GM19351 (cell line): ENCODE measurements at regions not wholly inside any gene's neighbourhood (a gene's known extent, or its start where the extent isn't known, plus 50 kb on each side); places are given as distances from the start of the nearest gene placed in this dataset.

Source experiments
- ATAC-seq: cut with Tn5 transposase; IDR thresholded peaks from one replicate; pipeline ENCODE4 v1.9.1; 2021; ENCODE audit warnings: mild to moderate bottlenecking, moderate library complexity; ENCODE audit not compliant: unreplicated experiment

- ATAC-seq: no peak
These were observed 231.2 kb upstream of the SGCD start for GRCh38 chr5:156095709-156096241.

DNA sequence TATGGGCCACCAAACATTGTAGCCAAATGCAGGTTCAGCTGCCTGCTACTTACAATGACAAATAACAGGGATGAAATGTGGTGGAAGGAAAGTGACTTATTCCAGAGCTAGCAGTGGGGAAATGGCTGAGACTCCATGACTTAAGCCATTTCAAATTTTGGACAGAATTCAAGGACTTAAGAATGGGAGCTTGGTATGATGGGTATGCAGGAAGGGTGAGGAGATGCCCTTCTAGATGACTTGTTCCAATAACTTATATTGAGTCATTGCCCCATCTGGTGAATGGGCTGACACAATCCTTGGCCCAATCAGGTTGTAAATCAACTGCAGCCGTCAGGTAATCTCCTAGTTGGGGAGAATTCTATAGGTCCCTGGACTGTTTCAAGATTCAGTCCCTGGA is 230.7 kb upstream of the SGCD start:
- no peak for ATAC-seq

- ATAC-seq: no peak
These were observed 223.6 kb upstream of the SGCD start for GRCh38 chr5:156103155-156103885.

DNA sequence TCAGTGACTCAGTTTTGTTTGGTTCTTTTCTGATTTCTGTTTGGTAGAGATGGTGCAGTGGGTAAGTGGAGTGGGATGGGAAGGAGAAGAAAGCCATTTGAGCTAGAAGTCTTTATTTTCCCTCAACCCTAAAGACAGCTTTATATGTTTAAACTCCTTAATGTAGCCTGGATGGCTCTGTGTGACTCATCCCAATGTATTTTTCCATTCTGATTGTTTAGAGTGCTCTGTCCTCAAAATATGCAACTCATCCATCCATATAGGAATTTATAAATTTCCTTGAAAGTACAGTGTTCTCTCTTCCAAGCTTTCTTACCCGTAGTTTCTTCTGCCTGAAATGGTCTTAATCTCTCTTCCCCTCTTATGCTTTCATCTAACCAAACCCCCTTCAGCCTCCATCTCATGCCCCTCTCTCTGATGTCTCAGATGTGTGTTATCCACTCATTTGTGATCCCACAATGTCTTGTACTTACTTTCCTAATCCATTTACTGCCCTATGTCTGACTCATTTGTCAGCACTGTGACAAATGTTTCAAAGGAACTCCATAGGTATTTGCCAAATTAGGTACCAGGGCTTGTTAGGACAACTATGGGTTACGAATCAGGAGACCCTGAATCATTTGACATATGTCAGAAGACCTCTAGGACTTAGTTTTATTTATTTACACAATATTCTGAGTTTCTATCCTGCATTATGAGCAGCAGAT is 217.5 kb upstream of the SGCD start:
- no peak for ATAC-seq

DNA sequence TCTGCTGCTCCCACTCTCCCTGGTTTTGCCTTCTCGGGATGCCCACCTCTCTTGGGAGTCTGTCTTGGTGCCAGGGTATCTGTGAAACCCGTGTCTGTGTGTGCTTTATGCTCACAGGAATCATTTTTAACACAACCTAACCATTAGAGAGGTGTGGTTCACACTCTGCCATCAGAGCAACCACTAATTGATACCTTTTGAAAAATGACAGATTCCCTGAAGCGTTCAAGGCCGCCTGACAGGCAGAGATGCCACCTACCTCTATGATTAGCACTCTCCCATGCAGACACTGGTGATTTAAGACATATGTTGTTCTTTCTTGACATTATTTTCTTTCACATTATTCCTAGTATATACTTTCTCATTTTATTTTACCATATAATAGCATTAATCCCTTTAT is 207.3 kb upstream of the SGCD start:
- no peak for ATAC-seq

DNA sequence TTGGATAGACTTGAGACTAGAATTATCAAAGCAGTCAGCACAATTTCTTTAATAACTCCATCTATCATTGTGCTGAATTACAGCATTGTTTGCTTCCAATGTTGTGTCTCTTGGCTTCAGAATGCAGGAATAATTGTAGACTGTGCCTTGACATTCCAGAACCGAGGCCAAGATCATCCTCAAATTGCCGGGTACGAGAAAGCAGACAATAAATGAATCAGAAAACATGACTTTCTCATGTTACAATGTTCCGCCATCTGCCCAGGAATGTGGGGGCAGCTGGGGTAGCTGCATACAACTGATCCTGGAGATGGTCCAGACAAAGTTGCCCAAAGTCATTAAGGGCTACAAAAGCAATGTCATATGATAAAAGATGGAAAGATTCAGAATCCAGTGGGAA is 206.2 kb upstream of the SGCD start:
- ATAC-seq: no peak

DNA sequence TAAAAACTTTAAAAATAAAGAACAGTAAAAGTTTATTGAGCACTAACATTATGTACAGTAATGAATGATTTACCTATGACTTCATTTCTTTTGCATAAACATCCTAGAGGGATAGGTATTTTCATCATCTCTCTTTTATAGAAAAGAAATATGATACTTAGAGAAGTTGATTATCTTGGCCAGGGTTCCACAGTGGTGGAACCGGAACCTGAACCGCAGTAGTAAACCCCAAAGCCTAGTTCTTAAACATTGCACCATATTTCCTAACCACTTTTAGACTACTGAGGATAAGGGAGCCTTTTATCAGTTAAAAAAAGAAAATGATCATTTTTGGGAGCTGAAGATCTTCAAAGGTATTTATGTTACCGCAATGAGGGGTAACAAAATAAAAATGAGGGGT is 205.7 kb upstream of the SGCD start:
- ATAC-seq: no peak

DNA sequence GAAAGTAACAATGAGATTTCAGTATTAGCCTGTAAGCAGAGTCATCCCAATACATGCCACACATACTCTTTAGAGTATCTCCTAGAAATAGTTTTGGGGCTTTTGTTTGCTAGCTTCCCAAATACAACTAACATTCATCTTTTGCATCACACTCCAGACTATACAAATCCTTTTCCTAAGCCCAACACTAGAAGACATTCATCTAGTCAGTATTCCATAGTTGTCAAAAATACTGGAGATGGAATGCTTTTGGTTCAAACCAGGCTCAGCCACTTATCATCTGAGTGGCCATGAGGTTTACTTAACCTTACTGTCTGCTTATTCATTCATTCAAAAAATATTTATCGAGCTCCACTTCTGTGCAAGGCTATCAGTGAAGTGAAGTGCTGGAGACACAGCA is 205.1 kb upstream of the SGCD start:
- no peak for ATAC-seq

- no peak for ATAC-seq
These were observed 202.3 kb upstream of the SGCD start for GRCh38 chr5:156124708-156125107.

GRCh38 chr5:156125118-156125517 is 201.8 kb upstream of the SGCD start:
- no peak for ATAC-seq

DNA sequence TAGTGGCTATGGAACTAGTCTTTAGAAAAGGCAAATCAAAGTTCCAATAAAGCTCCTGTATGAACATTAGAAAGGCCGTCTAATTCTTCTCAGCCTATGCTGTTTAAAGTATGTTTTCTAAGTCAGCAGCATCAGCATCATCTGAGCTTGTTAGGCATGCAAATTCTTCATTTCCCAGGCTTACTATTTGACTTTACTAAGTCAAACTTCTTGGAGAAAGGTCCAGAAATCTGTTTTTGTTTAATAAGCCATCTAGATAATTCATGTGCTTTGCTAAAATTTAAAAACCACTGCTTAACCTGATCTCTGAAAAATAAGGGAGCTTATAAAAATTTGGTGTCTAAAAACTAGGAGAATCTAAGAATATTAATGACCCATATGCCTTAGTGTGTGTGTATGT is 200.2 kb upstream of the SGCD start:
- ATAC-seq: no peak

- ATAC-seq: peak; percentile 97
These were observed 198.9 kb upstream of the SGCD start for GRCh38 chr5:156128026-156128425.

- ATAC-seq: no peak
These were observed 192.7 kb upstream of the SGCD start for GRCh38 chr5:156134216-156134615.

DNA sequence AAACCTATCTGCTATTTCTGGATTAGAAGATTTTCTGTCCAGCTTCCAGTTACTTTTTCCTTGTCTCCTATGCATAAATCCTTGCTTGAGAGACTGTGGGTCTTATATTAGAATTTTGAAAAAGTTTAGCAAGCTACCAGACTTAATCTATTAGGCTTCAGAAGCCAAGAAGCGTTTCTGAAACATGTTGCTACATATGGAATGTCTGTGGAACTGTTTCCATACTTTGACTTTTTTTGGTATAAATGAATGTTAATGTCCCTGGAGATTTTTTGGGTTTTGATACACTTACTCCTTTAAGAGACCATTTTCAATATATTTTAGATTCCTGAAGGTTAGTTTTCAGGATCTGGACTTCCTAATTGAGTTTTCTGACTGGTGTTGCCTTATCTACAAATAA is 191.4 kb upstream of the SGCD start:
- no peak for ATAC-seq

DNA sequence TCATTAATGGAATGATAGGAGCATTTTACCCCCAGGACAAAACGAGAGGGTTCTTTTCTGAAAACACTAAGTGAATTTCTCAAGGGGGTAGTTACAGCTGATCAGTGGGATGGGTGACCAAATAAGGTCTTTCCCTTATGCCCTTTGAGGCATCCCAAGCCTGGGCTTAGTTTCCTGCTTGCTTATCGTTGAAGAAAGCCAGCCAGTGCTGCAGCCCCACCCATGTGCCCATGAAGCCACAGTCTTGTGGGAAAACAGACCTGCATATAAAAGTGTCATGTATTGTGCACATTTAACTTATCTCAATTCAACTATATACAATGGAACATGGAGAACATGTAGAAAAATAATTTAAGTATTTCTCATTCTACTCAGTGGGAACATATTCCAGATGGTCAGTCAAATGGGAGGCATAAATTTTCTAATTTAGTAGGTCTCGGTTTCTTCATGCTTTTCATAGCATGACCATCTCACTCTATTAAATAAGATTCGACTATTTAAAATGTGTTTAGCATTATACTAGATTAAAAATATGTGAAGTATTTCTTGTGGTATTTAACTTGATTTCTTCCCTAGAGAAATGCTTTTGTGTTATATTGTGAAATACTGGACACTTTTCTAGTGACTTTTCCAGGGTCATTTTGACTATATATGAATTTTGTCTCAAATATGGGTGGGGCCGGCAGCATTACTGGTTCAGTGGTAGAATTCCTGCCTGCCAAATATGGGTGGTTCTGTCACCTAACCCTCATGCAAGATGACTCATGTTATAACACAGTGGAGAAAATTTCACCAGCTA is 189.7 kb upstream of the SGCD start:
- no peak for ATAC-seq

DNA sequence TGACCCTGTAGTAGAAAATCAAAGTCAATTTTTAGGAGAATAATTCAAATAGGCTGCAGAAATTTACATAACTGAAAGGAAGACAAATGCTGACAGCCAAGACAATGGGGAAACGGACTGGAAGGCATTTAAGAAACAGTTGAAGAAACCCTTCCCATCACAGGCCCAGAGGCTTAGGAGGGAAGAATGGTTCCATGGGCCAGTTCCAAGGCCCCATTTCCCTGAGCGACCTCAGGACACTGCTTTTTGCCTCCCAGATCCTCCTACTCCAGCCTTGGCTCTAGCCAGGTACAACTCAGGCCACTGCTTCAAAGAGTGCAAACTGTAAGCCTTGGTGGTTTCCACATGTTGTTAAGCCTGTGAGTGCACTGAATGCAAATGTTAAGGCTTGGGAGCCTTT is 184.1 kb upstream of the SGCD start:
- no peak for ATAC-seq

DNA sequence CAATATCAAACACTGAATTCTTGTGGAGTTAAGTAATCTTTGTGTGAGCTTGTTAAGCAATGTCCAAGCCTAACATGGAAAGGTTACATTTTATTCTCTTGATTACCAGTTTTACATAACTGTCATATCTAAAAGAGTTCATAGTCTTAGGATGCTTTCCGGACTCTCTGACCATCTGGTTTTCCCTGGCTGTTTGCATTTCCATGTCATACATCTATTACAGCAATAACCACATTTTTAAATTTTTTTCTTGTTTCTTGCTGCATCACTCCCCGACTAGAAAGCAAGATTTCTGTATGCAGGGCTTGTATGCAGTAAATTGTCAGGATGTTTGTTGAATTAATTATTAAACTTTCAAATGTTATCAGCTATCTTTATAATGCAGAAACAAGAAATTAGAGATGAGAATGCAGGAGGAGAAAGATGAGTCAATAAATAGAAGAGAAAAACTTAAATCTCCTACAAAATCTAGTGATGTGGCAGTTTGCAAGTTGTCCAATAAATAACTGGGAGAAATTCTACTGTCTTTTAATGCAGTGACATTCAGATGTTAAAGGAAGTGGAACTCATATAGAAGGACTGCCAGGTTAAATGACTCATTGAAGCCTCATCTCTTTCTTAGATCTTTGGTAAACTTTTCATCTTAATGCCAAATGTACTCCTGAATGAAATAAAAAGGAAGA is 179.6 kb upstream of the SGCD start:
- no peak for ATAC-seq

GRCh38 chr5:156147944-156148285 is 179.0 kb upstream of the SGCD start:
- ATAC-seq: no peak

- ATAC-seq: no peak
These were observed 178.7 kb upstream of the SGCD start for GRCh38 chr5:156148301-156148700.

DNA sequence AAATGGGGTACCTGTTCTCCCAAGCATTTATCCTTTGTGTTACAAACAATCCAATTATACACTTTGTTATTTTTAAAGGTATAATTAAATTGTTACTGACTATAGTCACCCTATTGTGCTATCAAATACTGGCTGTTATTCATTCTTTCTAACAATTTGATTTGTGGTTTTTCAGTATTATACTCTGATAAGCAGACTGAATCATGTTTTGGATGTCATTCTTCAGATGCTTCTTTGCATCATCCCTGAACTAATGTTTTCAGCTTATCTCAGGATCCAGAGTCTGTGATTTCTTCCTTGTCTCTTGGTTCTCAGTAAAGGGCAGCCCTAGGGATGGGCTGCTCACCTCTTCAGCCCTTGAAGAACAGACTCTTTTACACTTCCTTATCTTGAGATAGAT is 177.8 kb upstream of the SGCD start:
- ATAC-seq: no peak

DNA sequence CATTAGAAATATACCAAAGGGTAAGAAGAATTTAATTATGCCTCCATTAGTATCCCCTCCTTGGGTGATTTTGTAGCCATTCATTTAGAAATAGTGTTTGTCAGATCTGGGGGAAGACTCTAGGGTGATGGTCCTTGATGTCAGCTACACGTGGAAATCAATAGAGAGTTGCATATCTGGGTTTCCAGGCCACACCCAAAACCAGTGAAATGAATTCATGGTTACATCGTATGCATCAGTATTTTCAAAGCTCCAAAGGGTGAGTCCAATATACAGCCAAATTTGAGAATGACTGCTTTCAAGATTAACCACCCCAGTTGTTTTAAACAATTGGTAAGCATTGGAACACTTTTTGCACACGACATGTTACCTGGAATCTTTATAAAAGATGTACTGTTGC is 173.4 kb upstream of the SGCD start:
- no peak for ATAC-seq
